ENCODE measurements at regions not wholly inside any gene's neighbourhood (a gene's known extent, or its start where the extent isn't known, plus 50 kb on each side); places are given as distances from the start of the nearest gene placed in this dataset.
A peak's percentile ranks its signal among the peaks of the same experiment; 100 is the strongest.
"Not testable (repeated sequence)": the region's sequence is repeated elsewhere in the genome, so short reads cannot be mapped to it uniquely, and the experiment has no call there.

DNA sequence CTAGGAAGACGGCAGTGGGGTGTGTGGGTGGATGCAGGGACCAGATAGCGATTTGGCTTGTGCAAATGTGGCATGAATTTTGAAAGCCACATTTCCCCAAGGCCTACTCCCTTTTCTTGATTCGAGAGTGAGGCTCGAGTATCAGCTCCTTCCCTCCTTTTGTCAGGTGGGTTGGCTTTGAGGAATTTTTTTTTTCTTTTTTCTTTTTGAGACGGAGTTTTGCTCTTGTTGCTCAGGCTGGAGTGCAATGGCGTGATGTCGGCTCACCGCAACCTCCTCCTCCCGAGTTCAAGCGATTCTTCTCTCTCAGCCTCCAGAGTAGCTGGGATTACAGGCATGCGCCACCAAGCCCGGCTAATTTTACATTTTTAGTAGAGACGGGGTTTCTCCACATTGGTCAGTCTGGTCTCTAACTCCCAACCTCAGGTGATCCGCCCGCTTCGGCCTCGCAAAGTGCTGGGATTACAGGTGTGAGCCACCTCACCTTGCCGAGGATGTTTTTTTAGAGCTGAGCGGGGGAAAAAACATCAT, 335.0 kb downstream of the SRGAP2C start:
- peak overlapping the region; percentile 74 for H3K4me3 ChIP-seq (ENCODE audit: low read length)
- not testable (repeated sequence) for H3K27ac ChIP-seq (ENCODE audit: low read length); H3K36me3 ChIP-seq (ENCODE audit: insufficient read depth, low read depth, low read length); H3K4me1 ChIP-seq (ENCODE audit: insufficient read depth, low read length); H3K9me3 ChIP-seq (ENCODE audit: insufficient read depth, low read depth, low read length)
- H3K27me3 ChIP-seq (ENCODE audit: insufficient read depth, low read length), result peaks cover 12% of the 10 kb centered on the region
- peak overlapping the region; percentile 79; the same call in 1 of the 2 replicates for H3K9ac ChIP-seq (ENCODE audit: low read depth, low read length)

GRCh38 chr1:121522061-121522759, 337.4 kb downstream of the SRGAP2C start:
- Histone ChIP-seq H3K27ac (ENCODE audit: low read length) (no peak overlapping the region), H3K9me3 (ENCODE audit: insufficient read depth, low read depth, low read length) (no peaks in the 10 kb centered on the region)

GRCh38 chr1:121523112-121523511, 338.3 kb downstream of the SRGAP2C start:
- not testable (repeated sequence) for H3K4me3 ChIP-seq (ENCODE audit: low read length); H3K4me1 ChIP-seq (ENCODE audit: insufficient read depth, low read length); H3K27ac ChIP-seq (ENCODE audit: low read length); H3K9ac ChIP-seq (ENCODE audit: low read depth, low read length); H3K9me3 ChIP-seq (ENCODE audit: insufficient read depth, low read depth, low read length); H3K36me3 ChIP-seq (ENCODE audit: insufficient read depth, low read depth, low read length)
- peaks cover 12% of the 10 kb centered on the region for H3K27me3 ChIP-seq (ENCODE audit: insufficient read depth, low read length)

More at GRCh38 chr1:121522061-121522759, 337.4 kb downstream of the SRGAP2C start:
- Histone ChIP-seq H3K36me3 (ENCODE audit: insufficient read depth, low read depth, low read length) (no peaks in the 10 kb centered on the region), H3K4me1 (ENCODE audit: insufficient read depth, low read length) (peaks cover 8% of the 10 kb centered on the region; the same call in 1 of the 2 replicates), H3K27me3 (ENCODE audit: insufficient read depth, low read length) (peaks cover 12% of the 10 kb centered on the region), H3K4me3 (ENCODE audit: low read length) (no peak overlapping the region), H3K9ac (ENCODE audit: low read depth, low read length) (no peak overlapping the region)

DNA sequence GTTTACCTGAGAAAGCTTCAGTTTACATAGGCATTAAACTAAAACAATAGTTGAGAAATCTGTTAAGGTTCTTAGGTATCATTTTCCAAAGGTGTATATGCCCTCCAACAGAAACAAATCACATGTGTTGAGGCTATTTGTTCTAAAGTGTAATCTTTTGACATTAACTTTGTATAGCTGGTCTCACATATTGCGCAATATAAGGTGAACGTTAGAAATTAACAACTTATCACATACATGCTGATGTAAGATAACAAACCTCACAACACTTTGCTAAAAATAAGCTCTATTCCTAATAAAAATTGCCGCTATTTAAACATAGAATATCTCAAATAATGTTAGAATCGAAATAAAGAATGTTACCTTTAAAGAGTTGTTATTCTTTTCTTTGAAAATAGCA, 340.6 kb downstream of the SRGAP2C start:
- H3K36me3 ChIP-seq (ENCODE audit: insufficient read depth, low read depth, low read length), result no peaks in the 10 kb centered on the region
- no peak overlapping the region for H3K9ac ChIP-seq (ENCODE audit: low read depth, low read length)
- H3K27me3 ChIP-seq (ENCODE audit: insufficient read depth, low read length), result peaks cover 4% of the 10 kb centered on the region
- H3K27ac ChIP-seq (ENCODE audit: low read length), result no peak overlapping the region
- no peak overlapping the region for H3K4me3 ChIP-seq (ENCODE audit: low read length)
- H3K9me3 ChIP-seq (ENCODE audit: insufficient read depth, low read depth, low read length), result no peaks in the 10 kb centered on the region
- H3K4me1 ChIP-seq (ENCODE audit: insufficient read depth, low read length), result no peaks in the 10 kb centered on the region

- H3K27me3 ChIP-seq (ENCODE audit: insufficient read depth, low read length); H3K36me3 ChIP-seq (ENCODE audit: insufficient read depth, low read depth, low read length); H3K4me3 ChIP-seq (ENCODE audit: low read length); H3K4me1 ChIP-seq (ENCODE audit: insufficient read depth, low read length); H3K27ac ChIP-seq (ENCODE audit: low read length); H3K9me3 ChIP-seq (ENCODE audit: insufficient read depth, low read depth, low read length); H3K9ac ChIP-seq (ENCODE audit: low read depth, low read length): not testable (repeated sequence)
These were observed 344.2 kb downstream of the SRGAP2C start for GRCh38 chr1:121528958-121529357.

DNA sequence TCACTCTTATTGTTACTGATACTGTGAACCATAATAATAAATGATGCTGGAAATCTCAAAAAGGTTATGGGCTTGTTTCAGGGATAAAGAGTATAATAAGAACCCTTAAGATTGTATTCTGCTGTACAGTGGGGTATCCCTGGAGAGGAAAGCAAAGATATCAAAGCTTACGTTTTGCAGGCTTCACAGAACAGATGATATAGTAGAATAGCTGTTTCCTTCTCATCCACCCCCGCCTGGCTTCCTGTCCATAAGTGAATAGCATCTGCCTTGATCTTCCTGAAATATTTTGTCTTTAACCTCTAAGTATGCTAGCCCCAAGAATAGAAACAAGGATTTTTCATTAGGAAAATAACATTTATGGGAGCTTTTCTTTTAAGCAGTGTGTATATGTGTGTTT, 345.3 kb downstream of the SRGAP2C start:
- not testable (repeated sequence) for H3K4me1 ChIP-seq (ENCODE audit: insufficient read depth, low read length); H3K27me3 ChIP-seq (ENCODE audit: insufficient read depth, low read length); H3K36me3 ChIP-seq (ENCODE audit: insufficient read depth, low read depth, low read length); H3K4me3 ChIP-seq (ENCODE audit: low read length); H3K9ac ChIP-seq (ENCODE audit: low read depth, low read length); H3K27ac ChIP-seq (ENCODE audit: low read length); H3K9me3 ChIP-seq (ENCODE audit: insufficient read depth, low read depth, low read length)

- H3K9ac ChIP-seq (ENCODE audit: low read depth, low read length); H3K9me3 ChIP-seq (ENCODE audit: insufficient read depth, low read depth, low read length); H3K4me1 ChIP-seq (ENCODE audit: insufficient read depth, low read length); H3K36me3 ChIP-seq (ENCODE audit: insufficient read depth, low read depth, low read length); H3K27me3 ChIP-seq (ENCODE audit: insufficient read depth, low read length); H3K4me3 ChIP-seq (ENCODE audit: low read length); H3K27ac ChIP-seq (ENCODE audit: low read length): not testable (repeated sequence)
These were observed 347.0 kb downstream of the SRGAP2C start for GRCh38 chr1:121531747-121532146.

GRCh38 chr1:121538148-121538547, 353.4 kb downstream of the SRGAP2C start:
- H3K27ac ChIP-seq (ENCODE audit: low read length); H3K9me3 ChIP-seq (ENCODE audit: insufficient read depth, low read depth, low read length); H3K36me3 ChIP-seq (ENCODE audit: insufficient read depth, low read depth, low read length); H3K4me1 ChIP-seq (ENCODE audit: insufficient read depth, low read length); H3K27me3 ChIP-seq (ENCODE audit: insufficient read depth, low read length); H3K9ac ChIP-seq (ENCODE audit: low read depth, low read length): not testable (repeated sequence)
- H3K4me3 ChIP-seq (ENCODE audit: low read length), result peak overlapping the region; percentile 49

DNA sequence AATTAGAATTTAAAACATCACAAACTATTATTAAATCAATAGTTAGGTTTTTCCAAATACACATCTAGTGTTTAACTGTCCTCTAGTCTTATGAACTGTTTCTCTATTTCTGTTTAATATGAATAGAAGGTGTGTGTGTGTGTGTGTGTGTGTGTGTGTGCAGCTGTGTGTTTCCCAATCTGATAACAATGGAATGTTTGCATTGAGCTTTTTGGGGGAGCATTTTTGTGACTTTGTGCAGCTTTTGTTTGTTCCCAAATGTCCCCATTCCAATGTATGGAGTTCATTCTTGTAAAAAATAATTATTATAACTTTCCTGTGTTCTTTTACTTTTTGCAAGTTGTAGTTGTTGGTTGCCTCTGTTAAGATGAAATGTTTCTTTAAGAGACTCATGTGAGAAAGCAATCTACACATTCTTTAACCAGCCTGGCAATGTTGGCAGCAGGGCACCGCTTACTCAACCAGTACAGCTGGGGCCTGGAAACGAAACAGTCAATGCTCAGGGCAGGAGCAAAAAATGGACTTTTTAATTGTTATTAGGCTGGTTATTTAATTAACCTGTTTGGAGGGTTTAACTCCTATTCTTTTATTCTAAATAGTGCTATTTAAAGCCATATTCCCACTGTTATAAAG, 354.3 kb downstream of the SRGAP2C start:
- Histone ChIP-seq H3K4me3 (ENCODE audit: low read length) (peak overlapping the region; percentile 49; the same call in 1 of the 2 replicates), H3K36me3 (ENCODE audit: insufficient read depth, low read depth, low read length) (no peaks in the 10 kb centered on the region), H3K9ac (ENCODE audit: low read depth, low read length) (no peak overlapping the region), H3K27me3 (ENCODE audit: insufficient read depth, low read length) (no peaks in the 10 kb centered on the region), H3K9me3 (ENCODE audit: insufficient read depth, low read depth, low read length) (no peaks in the 10 kb centered on the region), H3K4me1 (ENCODE audit: insufficient read depth, low read length) (no peaks in the 10 kb centered on the region), H3K27ac (ENCODE audit: low read length) (no peak overlapping the region)

- not testable (repeated sequence) for H3K27me3 ChIP-seq (ENCODE audit: insufficient read depth, low read length); H3K36me3 ChIP-seq (ENCODE audit: insufficient read depth, low read depth, low read length); H3K9me3 ChIP-seq (ENCODE audit: insufficient read depth, low read depth, low read length); H3K27ac ChIP-seq (ENCODE audit: low read length); H3K4me1 ChIP-seq (ENCODE audit: insufficient read depth, low read length); H3K9ac ChIP-seq (ENCODE audit: low read depth, low read length); H3K4me3 ChIP-seq (ENCODE audit: low read length)
These were observed 359.2 kb downstream of the SRGAP2C start for GRCh38 chr1:121543988-121544387.

DNA sequence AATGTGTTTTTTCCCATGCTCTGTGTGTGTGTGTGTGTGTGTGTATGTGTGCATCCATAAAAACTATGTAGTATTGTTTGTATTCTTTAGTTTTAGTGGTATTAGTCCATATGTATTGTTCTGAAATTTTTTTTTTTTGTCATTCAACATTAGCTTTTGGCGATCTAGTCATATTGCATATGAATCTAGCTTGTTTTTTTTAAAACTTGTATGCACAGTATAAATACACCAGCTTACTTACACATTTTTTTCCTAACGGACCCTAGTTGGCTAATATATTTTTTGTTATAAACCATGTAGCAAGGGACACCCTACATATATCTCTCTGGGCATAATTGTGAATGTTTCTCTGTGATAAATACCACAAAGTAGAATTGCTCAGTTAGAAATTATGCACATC, 359.7 kb downstream of the SRGAP2C start:
- H3K27me3 ChIP-seq (ENCODE audit: insufficient read depth, low read length), result no peaks in the 10 kb centered on the region
- no peaks in the 10 kb centered on the region for H3K36me3 ChIP-seq (ENCODE audit: insufficient read depth, low read depth, low read length)
- no peaks in the 10 kb centered on the region for H3K9me3 ChIP-seq (ENCODE audit: insufficient read depth, low read depth, low read length)
- H3K9ac ChIP-seq (ENCODE audit: low read depth, low read length), result no peak overlapping the region
- H3K4me1 ChIP-seq (ENCODE audit: insufficient read depth, low read length), result no peaks in the 10 kb centered on the region
- H3K27ac ChIP-seq (ENCODE audit: low read length), result no peak overlapping the region
- no peak overlapping the region for H3K4me3 ChIP-seq (ENCODE audit: low read length)

DNA sequence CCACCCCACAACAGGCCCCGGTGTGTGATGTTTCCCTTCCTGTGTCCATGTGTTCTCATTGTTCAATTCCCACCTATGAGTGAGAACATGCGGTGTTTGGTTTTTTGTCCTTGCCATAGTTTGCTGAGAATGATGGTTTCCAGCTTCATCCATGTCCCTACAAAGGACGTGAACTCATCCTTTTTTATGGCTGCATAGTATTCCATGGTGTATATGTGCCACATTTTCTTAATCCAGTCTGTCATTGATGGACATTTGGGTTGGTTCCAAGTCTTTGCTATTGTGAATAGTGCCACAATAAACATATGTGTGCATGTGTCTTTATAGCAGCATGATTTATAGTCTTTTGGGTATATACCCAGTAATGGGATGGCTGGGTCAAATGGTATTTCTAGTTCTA, 361.1 kb downstream of the SRGAP2C start:
- not testable (repeated sequence) for H3K4me1 ChIP-seq (ENCODE audit: insufficient read depth, low read length); H3K9ac ChIP-seq (ENCODE audit: low read depth, low read length); H3K4me3 ChIP-seq (ENCODE audit: low read length); H3K27ac ChIP-seq (ENCODE audit: low read length); H3K27me3 ChIP-seq (ENCODE audit: insufficient read depth, low read length); H3K9me3 ChIP-seq (ENCODE audit: insufficient read depth, low read depth, low read length); H3K36me3 ChIP-seq (ENCODE audit: insufficient read depth, low read depth, low read length)
